GM12891 (cell line): ENCODE measurements at regions not wholly inside any gene's neighbourhood (a gene's known extent, or its start where the extent isn't known, plus 50 kb on each side); places are given as distances from the start of the nearest gene placed in this dataset.

Experiments
- PAX5 ChIP-seq: IDR thresholded peaks from 2 replicates; pipeline ENCODE4 v1.6.1; 2011; ENCODE audit warnings: low read length, moderate library complexity, mild to moderate bottlenecking; ENCODE audit not compliant: insufficient read depth, severe bottlenecking
- POLR2A ChIP-seq: IDR thresholded peaks from 2 replicates; pipeline ENCODE4 v1.6.1; 2011; ENCODE audit warnings: low read depth, low read length, control low read depth
- POLR2AphosphoS5 ChIP-seq: IDR thresholded peaks from 2 replicates; pipeline ENCODE4 v1.6.1; 2011; ENCODE audit warnings: low read depth, low read length, control low read depth
- POU2F2 ChIP-seq: IDR thresholded peaks from 2 replicates; pipeline ENCODE4 v1.6.1; 2011; ENCODE audit warnings: low read depth, mild to moderate bottlenecking, control low read depth, low read length, moderate library complexity
- SPI1 ChIP-seq: IDR thresholded peaks from 2 replicates; pipeline ENCODE4 v1.6.1; 2011; ENCODE audit warnings: low read depth, low read length, control low read depth
- TAF1 ChIP-seq: IDR thresholded peaks from 2 replicates; pipeline ENCODE4 v1.6.1; 2011; ENCODE audit warnings: low read depth, low read length, control low read depth

- no peak for TF ChIP-seq POLR2A
- no peak for TF ChIP-seq PAX5
- no peak for TF ChIP-seq POLR2AphosphoS5
- no peak for TF ChIP-seq TAF1
- no peak for TF ChIP-seq POU2F2
- TF ChIP-seq SPI1, result no peak
Measured at GRCh38 chr10:89879121-89879520, 177.7 kb downstream of the KIF20B start.
